DND-41 (cell line): ENCODE measurements at regions not wholly inside any gene's neighbourhood (a gene's known extent, or its start where the extent isn't known, plus 50 kb on each side); places are given as distances from the start of the nearest gene placed in this dataset.

Source experiments
- ATAC-seq: fragments of 200-7000 bp; cut with Tn5 transposase; 3 replicates; pipeline ENCODE4 v1.9.1; 2021; ENCODE audit warnings: low read depth; ENCODE audit not compliant: insufficient read depth
- DNase-seq: peaks from one replicate; pipeline ENCODE4 v3.0.0-alpha.2; 2020
- H2AFZ ChIP-seq: 2 replicates; pipeline ENCODE4 v1.6.0; 2012; ENCODE audit warnings: low read depth, low read length
- H3K27ac ChIP-seq: 2 replicates; pipeline ENCODE4 v1.5.1; 2012; ENCODE audit warnings: low read length, inconsistent platforms
- H3K27me3 ChIP-seq: fragments of 200-600 bp; sonication (generic); 2 replicates; pipeline ENCODE4 v1.6.0; 2012; ENCODE audit warnings: low read length, mild to moderate bottlenecking, inconsistent platforms; ENCODE audit not compliant: insufficient read depth, poor library complexity
- H3K36me3 ChIP-seq: 2 replicates; pipeline ENCODE4 v1.5.1; 2012; ENCODE audit warnings: low read length, inconsistent platforms; ENCODE audit not compliant: insufficient read depth
- H3K4me1 ChIP-seq: 2 replicates; pipeline ENCODE4 v1.5.1; 2012; ENCODE audit warnings: mild to moderate bottlenecking, low read length; ENCODE audit not compliant: insufficient read depth
- H3K4me2 ChIP-seq: 2 replicates; pipeline ENCODE4 v1.6.0; 2012; ENCODE audit warnings: mild to moderate bottlenecking, moderate library complexity, low read length, inconsistent platforms; ENCODE audit not compliant: insufficient read depth
- H3K4me3 ChIP-seq, 2 experiments: fragments of 200-600 bp in 1 of 2; shearing (Covaris generic) in 1 of 2; 2 replicates each; pipeline ENCODE4 v1.5.1; 2012 to 2016; ENCODE audit warnings: inconsistent platforms in 2 of 2, low read length in 2 of 2, mild to moderate bottlenecking in 2 of 2, low read depth in 1 of 2, moderate library complexity in 1 of 2
- H3K79me2 ChIP-seq: 2 replicates; pipeline ENCODE4 v1.6.0; 2012; ENCODE audit warnings: low read length, inconsistent platforms; ENCODE audit not compliant: insufficient read depth
- H3K9ac ChIP-seq: 2 replicates; pipeline ENCODE4 v1.6.0; 2012; ENCODE audit warnings: low read depth, mild to moderate bottlenecking, inconsistent platforms, low read length, moderate library complexity
- H3K9me3 ChIP-seq: 2 replicates; pipeline ENCODE4 v1.5.1; 2012; ENCODE audit warnings: low read length, moderate library complexity, mild to moderate bottlenecking, inconsistent platforms; ENCODE audit not compliant: insufficient read depth, severe bottlenecking
- H4K20me1 ChIP-seq: 2 replicates; pipeline ENCODE4 v1.6.0; 2012; ENCODE audit warnings: low read length; ENCODE audit not compliant: insufficient read depth
- EZH2 ChIP-seq: IDR thresholded peaks from 3 replicates; pipeline ENCODE4 v1.6.1; 2012; ENCODE audit warnings: borderline replicate concordance, low read depth, mild to moderate bottlenecking, moderate library complexity, low read length, inconsistent platforms; ENCODE audit not compliant: severe bottlenecking
- TF ChIP-seq, protein P1 (sequence below): IDR thresholded peaks from 2 replicates; pipeline ENCODE4 v1.5.1; 2012; ENCODE audit warnings: borderline replicate concordance, low read length, moderate library complexity, mild to moderate bottlenecking; ENCODE audit not compliant: poor library complexity, severe bottlenecking; ENCODE audit errors: extremely low read depth

GRCh38 chr13:108126056-108126455 is 89.3 kb downstream of the LIG4 start:
- Histone ChIP-seq H4K20me1 (no peaks in the 10 kb centered on the region), H3K36me3 (no peaks in the 10 kb centered on the region), H3K4me2 (no peak overlapping the region), H3K9me3 (no peaks in the 10 kb centered on the region), H3K27ac (no peak overlapping the region), H3K9ac (no peak overlapping the region), H3K4me3 (no peak overlapping the region), H3K27me3 (no peaks in the 10 kb centered on the region), H3K4me1 (no peaks in the 10 kb centered on the region), H3K79me2 (no peaks in the 10 kb centered on the region), H2AFZ (no peak overlapping the region)
- DNase-seq (no peak), ATAC-seq (no peak)
- TF ChIP-seq, protein P1, sequence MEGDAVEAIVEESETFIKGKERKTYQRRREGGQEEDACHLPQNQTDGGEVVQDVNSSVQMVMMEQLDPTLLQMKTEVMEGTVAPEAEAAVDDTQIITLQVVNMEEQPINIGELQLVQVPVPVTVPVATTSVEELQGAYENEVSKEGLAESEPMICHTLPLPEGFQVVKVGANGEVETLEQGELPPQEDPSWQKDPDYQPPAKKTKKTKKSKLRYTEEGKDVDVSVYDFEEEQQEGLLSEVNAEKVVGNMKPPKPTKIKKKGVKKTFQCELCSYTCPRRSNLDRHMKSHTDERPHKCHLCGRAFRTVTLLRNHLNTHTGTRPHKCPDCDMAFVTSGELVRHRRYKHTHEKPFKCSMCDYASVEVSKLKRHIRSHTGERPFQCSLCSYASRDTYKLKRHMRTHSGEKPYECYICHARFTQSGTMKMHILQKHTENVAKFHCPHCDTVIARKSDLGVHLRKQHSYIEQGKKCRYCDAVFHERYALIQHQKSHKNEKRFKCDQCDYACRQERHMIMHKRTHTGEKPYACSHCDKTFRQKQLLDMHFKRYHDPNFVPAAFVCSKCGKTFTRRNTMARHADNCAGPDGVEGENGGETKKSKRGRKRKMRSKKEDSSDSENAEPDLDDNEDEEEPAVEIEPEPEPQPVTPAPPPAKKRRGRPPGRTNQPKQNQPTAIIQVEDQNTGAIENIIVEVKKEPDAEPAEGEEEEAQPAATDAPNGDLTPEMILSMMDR: no peak
- TF ChIP-seq EZH2: no peak

- DNase-seq (no peak), ATAC-seq (no peak)
- no peak overlapping the region for H3K9ac ChIP-seq
- H3K4me1 ChIP-seq: no peaks in the 10 kb centered on the region
- no peak overlapping the region for H3K27ac ChIP-seq
- no peak overlapping the region for H2AFZ ChIP-seq
- no peaks in the 10 kb centered on the region for H3K79me2 ChIP-seq
- H3K27me3 ChIP-seq: no peaks in the 10 kb centered on the region
- no peaks in the 10 kb centered on the region for H4K20me1 ChIP-seq
- no peak overlapping the region for H3K4me2 ChIP-seq
- TF ChIP-seq, protein P1: no peak
- TF ChIP-seq EZH2: no peak
- no peak overlapping the region for H3K4me3 ChIP-seq
- no peaks in the 10 kb centered on the region for H3K9me3 ChIP-seq
- H3K36me3 ChIP-seq: no peaks in the 10 kb centered on the region
Measured at GRCh38 chr13:108121406-108121805, 93.9 kb downstream of the LIG4 start.

DNA sequence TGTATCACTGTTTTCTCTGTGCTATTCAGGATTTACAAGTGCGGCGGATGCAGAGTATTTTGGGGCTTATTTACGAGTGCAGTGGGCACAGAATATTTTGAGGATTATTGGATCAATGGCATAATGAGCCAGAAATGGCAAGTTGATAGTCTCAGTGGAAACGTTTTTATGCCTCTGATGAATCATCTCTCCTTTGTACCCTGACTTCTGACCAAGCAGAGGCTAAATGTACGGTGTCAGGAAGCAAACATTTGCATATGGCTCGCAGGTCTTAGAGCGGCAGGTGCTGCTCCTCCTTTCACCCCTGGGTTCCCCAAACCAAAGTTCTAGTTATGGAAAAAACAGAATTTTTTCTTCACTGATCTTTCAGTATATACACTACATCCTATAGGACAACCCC is 94.5 kb downstream of the LIG4 start:
- no peak for DNase-seq
- ATAC-seq: no peak
- Histone ChIP-seq H3K27ac (no peak overlapping the region), H4K20me1 (no peaks in the 10 kb centered on the region), H3K9ac (no peak overlapping the region), H3K4me2 (no peak overlapping the region), H3K27me3 (no peaks in the 10 kb centered on the region), H3K9me3 (no peaks in the 10 kb centered on the region), H2AFZ (no peak overlapping the region), H3K36me3 (no peaks in the 10 kb centered on the region), H3K4me1 (no peaks in the 10 kb centered on the region), H3K79me2 (no peaks in the 10 kb centered on the region), H3K4me3 (no peak overlapping the region)
- TF ChIP-seq, protein P1: no peak
- TF ChIP-seq EZH2: no peak

- ATAC-seq (no peak), DNase-seq (no peak)
- TF ChIP-seq EZH2: no peak
- TF ChIP-seq, protein P1: no peak
- no peak overlapping the region for H3K4me2 ChIP-seq
- no peak overlapping the region for H2AFZ ChIP-seq
- no peaks in the 10 kb centered on the region for H3K79me2 ChIP-seq
- H3K4me3 ChIP-seq: no peak overlapping the region
- H3K36me3 ChIP-seq: no peaks in the 10 kb centered on the region
- no peak overlapping the region for H3K9ac ChIP-seq
- H3K27ac ChIP-seq: no peak overlapping the region
- H3K27me3 ChIP-seq: no peaks in the 10 kb centered on the region
- no peaks in the 10 kb centered on the region for H3K9me3 ChIP-seq
- no peaks in the 10 kb centered on the region for H3K4me1 ChIP-seq
- no peaks in the 10 kb centered on the region for H4K20me1 ChIP-seq
Measured at GRCh38 chr13:108120302-108120701, 95.0 kb downstream of the LIG4 start.
